NT2/D1 (cell line): ENCODE measurements at regions not wholly inside any gene's neighbourhood (a gene's known extent, or its start where the extent isn't known, plus 50 kb on each side); places are given as distances from the start of the nearest gene placed in this dataset.
"Not testable (repeated sequence)": the region's sequence is repeated elsewhere in the genome, so short reads cannot be mapped to it uniquely, and the experiment has no call there.

Source experiments
- DNase-seq: peaks from one replicate; pipeline ENCODE4 v3.0.0-alpha.2; 2011; ENCODE audit warnings: low read depth, low spot score
- H3K27me3 ChIP-seq: 2 replicates; pipeline ENCODE4 v1.6.0; 2011; ENCODE audit warnings: mild to moderate bottlenecking; ENCODE audit not compliant: insufficient read length, insufficient read depth
- H3K36me3 ChIP-seq: 2 replicates; pipeline ENCODE4 v1.6.1; 2011; ENCODE audit warnings: mild to moderate bottlenecking, low read length, mixed read lengths; ENCODE audit not compliant: insufficient read depth, insufficient read length
- H3K4me1 ChIP-seq: 2 replicates; pipeline ENCODE4 v1.5.1; 2011; ENCODE audit not compliant: insufficient read depth, insufficient read length
- H3K4me3 ChIP-seq: 2 replicates; pipeline ENCODE4 v1.5.1; 2011; ENCODE audit warnings: low read depth; ENCODE audit not compliant: insufficient read length
- H3K9ac ChIP-seq: 2 replicates; pipeline ENCODE4 v1.6.0; 2011; ENCODE audit warnings: low read depth; ENCODE audit not compliant: insufficient read length
- H3K9me3 ChIP-seq: 2 replicates; pipeline ENCODE4 v1.5.1; 2011; ENCODE audit warnings: mild to moderate bottlenecking, low read length; ENCODE audit not compliant: insufficient read depth

DNA sequence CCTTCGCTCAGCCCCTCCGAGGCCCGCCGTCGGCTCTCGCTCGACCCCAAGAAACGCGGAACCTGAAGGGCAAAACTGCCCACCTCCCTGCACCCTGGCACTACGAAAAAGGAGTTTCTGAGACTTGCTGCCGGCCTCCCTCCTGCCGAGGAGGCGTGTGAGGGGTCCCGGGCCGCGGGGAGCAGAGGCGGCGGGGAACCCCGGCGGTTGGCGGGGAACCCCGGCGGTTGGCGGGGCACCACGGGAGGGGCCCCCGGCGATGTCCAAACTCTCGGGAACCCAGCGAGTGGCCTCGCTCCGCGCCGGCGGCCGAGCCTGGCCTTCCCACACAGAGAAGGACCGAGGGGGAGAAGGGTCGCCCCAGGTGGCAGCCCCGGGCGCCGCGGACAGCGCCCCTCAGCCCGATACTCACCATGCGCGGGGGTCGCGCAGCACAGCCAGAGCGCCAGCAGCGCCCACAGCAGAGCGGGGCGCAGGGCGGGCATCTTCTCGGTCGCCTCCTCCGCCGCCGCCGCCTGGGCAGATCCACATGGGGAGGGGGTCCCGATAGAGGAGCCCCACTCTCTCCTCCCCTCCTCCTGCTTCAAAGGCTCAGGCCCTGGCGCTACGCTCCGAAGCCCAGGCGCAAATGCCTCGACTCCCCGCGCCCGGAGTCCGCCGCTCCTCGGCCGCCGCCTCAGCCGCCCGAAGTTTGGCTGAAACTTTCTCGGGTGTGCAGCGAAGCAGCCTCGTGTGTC lies 69.4 kb upstream of the NUDT4B start:
- DNase-seq, H3K27me3 ChIP-seq, H3K36me3 ChIP-seq, H3K4me1 ChIP-seq, H3K9me3 ChIP-seq: not testable (repeated sequence)
- Histone ChIP-seq H3K4me3 (peak overlapping the region; percentile 42), H3K9ac (peak overlapping the region; percentile 10)

DNA sequence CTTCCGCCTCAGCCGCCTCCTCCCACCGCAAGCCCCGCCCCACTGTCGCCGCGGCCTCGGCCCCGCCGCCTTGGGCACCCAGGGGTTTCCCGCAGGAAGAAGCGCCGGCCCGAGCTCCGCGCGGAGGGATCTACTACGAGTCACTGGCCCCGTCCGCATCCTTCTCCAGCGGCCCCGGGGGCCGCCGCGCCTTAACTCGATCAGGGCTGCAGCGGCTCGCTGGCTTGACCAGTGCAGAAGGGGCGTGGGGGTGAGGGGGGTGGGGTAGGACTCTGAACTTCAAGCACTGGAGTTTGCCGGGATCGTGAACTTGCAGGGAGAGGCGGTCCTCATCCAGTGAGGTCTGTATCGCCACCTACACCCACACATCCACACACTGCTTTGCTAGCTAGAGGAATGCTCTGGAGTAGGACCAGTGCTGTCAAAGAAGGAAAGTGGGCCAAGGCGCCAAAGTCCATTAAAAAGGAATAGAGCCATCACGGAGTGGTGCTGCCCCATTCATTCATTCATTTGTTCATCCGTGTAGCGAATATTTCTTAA lies 68.7 kb upstream of the NUDT4B start:
- H3K9me3 ChIP-seq, H3K27me3 ChIP-seq, DNase-seq, H3K36me3 ChIP-seq, H3K4me1 ChIP-seq, H3K4me3 ChIP-seq, H3K9ac ChIP-seq: not testable (repeated sequence)

DNA sequence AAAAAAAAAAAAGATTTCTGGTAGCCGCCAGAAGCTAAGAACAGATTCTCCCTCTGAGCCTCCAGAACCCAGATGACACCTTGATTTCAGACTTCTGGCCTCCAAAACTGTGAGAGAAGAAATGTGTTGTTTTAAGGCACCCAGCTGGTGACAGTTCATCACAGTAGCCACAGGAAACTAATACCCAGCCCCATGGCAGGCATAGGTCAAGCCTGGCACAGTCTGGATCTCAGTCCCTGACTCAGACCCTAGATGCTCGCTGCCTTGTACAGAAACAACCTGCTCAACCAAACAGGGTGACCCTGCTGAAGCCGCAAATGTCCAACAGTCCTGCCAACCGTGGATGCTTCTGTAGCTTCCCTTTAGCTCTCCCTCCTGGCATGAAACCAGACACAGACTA lies 61.8 kb upstream of the NUDT4B start:
- H3K4me1 ChIP-seq, H3K9me3 ChIP-seq, H3K27me3 ChIP-seq, H3K36me3 ChIP-seq, DNase-seq, H3K9ac ChIP-seq, H3K4me3 ChIP-seq: not testable (repeated sequence)

DNA sequence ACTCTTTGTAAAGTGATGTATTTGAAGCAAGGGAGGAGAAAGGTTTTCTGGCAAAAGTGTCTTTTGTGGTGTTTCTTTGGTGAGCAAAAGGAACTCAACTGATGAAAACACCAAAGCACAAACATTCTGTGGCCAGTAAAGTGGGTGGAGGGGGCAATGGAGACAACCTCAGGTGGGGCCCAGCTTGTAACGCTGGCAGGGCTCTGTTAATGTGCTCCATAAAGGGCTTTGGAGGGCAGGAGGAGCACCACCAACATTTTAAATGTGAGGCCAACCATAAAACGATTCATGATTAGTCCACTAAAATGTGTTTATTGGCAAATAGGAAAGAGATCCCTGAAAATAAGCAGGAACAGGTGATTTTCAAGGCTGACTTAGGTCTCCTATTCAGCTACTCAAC lies 61.2 kb upstream of the NUDT4B start:
- not testable (repeated sequence) for H3K4me1 ChIP-seq, H3K4me3 ChIP-seq, H3K9me3 ChIP-seq, H3K36me3 ChIP-seq, H3K27me3 ChIP-seq, DNase-seq, H3K9ac ChIP-seq
